ENCODE measurements at regions not wholly inside any gene's neighbourhood (a gene's known extent, or its start where the extent isn't known, plus 50 kb on each side); places are given as distances from the start of the nearest gene placed in this dataset.
A peak's percentile ranks its signal among the peaks of the same experiment; 100 is the strongest.

- H3K27ac ChIP-seq: no peak overlapping the region
- H3K4me1 ChIP-seq: peaks cover 21 to 30% of the 10 kb centered on the region in 2 donors
- no peak for DNase-seq
- 88 to 95% methylated on average over 10 to 13 of the region's 17 CpGs for WGBS, 2 donors
- H3K27me3 ChIP-seq: no peaks in the 10 kb centered on the region
- no peaks in the 10 kb centered on the region for H3K9me3 ChIP-seq
- TF ChIP-seq POLR2A (IDR thresholded peaks at IDR 0.05) (no peak), CTCF (IDR thresholded peaks at IDR 0.05) (no peak)
- intact Hi-C loops (cut with DNase I): no loop called here
- H3K36me3 ChIP-seq: no peaks in the 10 kb centered on the region
- no peak overlapping the region for H3K4me3 ChIP-seq (replicated peaks in 1 of 3)
Observed at GRCh38 chr10:118841881-118842605, 87.3 kb upstream of the CACUL1 start.

- intact Hi-C loops (cut with DNase I): no loop called here
- peak overlapping the region; percentile 50 to 61 (median 60) for H3K27ac ChIP-seq
- no peaks in the 10 kb centered on the region for H3K9me3 ChIP-seq
- DNase-seq: peak; percentile 57 to 66
- TF ChIP-seq POLR2A (IDR thresholded peaks at IDR 0.05) (no peak), CTCF (IDR thresholded peaks at IDR 0.05) (no peak)
- H3K36me3 ChIP-seq: no peaks in the 10 kb centered on the region
- H3K4me1 ChIP-seq: peaks cover 21 to 30% of the 10 kb centered on the region in 2 donors
- H3K27me3 ChIP-seq: no peaks in the 10 kb centered on the region
- 27 to 37% methylated on average over 4 of the region's 4 CpGs for WGBS, 2 donors
- no peak overlapping the region for H3K4me3 ChIP-seq (replicated peaks in 1 of 3)
Observed at GRCh38 chr10:118842843-118843624, 88.3 kb upstream of the CACUL1 start.

- 59 to 76% methylated on average over 5 to 7 of the region's 7 CpGs for WGBS, 2 donors
- intact Hi-C loops (cut with DNase I): no loop called here
Observed at GRCh38 chr10:118843647-118844265, 89.0 kb upstream of the CACUL1 start.

GRCh38 chr10:118844731-118845521 lies 90.2 kb upstream of the CACUL1 start:
- H3K36me3 ChIP-seq: no peaks in the 10 kb centered on the region
- H3K27ac ChIP-seq: peak overlapping the region; percentile 21 to 33 (median 26)
- H3K9me3 ChIP-seq: no peaks in the 10 kb centered on the region
- no peaks in the 10 kb centered on the region for H3K27me3 ChIP-seq
- no peak for TF ChIP-seq POLR2A (IDR thresholded peaks at IDR 0.05)
- TF ChIP-seq CTCF (IDR thresholded peaks at IDR 0.05): no peak
- peaks cover 21 to 30% of the 10 kb centered on the region in 2 donors for H3K4me1 ChIP-seq
- intact Hi-C loops (cut with DNase I): no loop called here
- H3K4me3 ChIP-seq (replicated peaks in 1 of 3): no peak overlapping the region
- DNase-seq: peak; percentile 49 to 50
- WGBS, 2 donors: 36 to 43% methylated on average over 6 of the region's 6 CpGs

More at GRCh38 chr10:118843647-118844265, 89.0 kb upstream of the CACUL1 start:
- no peaks in the 10 kb centered on the region for H3K9me3 ChIP-seq
- peaks cover 21 to 30% of the 10 kb centered on the region in 2 donors for H3K4me1 ChIP-seq
- TF ChIP-seq CTCF (IDR thresholded peaks at IDR 0.05): no peak
- TF ChIP-seq POLR2A (IDR thresholded peaks at IDR 0.05): no peak
- no peaks in the 10 kb centered on the region for H3K27me3 ChIP-seq
- H3K27ac ChIP-seq: peak overlapping the region; percentile 50 to 61 (median 60)
- no peak overlapping the region for H3K4me3 ChIP-seq (replicated peaks in 1 of 3)
- peak; percentile 29 to 64 for DNase-seq
- no peaks in the 10 kb centered on the region for H3K36me3 ChIP-seq

Data from thyroid gland (tissue), 4 donors.